H1 (cell line): ENCODE measurements at regions not wholly inside any gene's neighbourhood (a gene's known extent, or its start where the extent isn't known, plus 50 kb on each side); places are given as distances from the start of the nearest gene placed in this dataset.

Experiments
- ATF2 ChIP-seq: IDR thresholded peaks from 2 replicates; pipeline ENCODE4 v1.6.1; 2012; ENCODE audit warnings: low read length, inconsistent platforms
- EZH2 ChIP-seq: fragments of 200-600 bp; sonication (generic); IDR thresholded peaks from 2 replicates; pipeline ENCODE4 v1.7.1; 2012; ENCODE audit warnings: low read depth, mild to moderate bottlenecking, moderate library complexity, low read length, inconsistent platforms; ENCODE audit not compliant: severe bottlenecking
- NRF1 ChIP-seq: IDR thresholded peaks from 2 replicates; pipeline ENCODE4 v1.6.1; 2011; ENCODE audit warnings: mild to moderate bottlenecking, low read depth, low read length, improper control_type of control experiment
- POU5F1 ChIP-seq: IDR thresholded peaks from 2 replicates; pipeline ENCODE4 v1.6.1; 2011; ENCODE audit warnings: low read depth, mild to moderate bottlenecking, low read length, moderate library complexity

GRCh38 chr10:78629773-78630172 lies 439.0 kb upstream of the ZMIZ1 start (continued):
- TF ChIP-seq EZH2: no peak
- TF ChIP-seq NRF1: no peak
- no peak for TF ChIP-seq POU5F1
- no peak for TF ChIP-seq ATF2
